GM12864 (cell line): ENCODE measurements at regions not wholly inside any gene's neighbourhood (a gene's known extent, or its start where the extent isn't known, plus 50 kb on each side); places are given as distances from the start of the nearest gene placed in this dataset.

Source experiments
- DNase-seq: peaks from one replicate; pipeline ENCODE4 v3.0.0-alpha.2; 2011; ENCODE audit warnings: low read depth
- H3K4me3 ChIP-seq: 2 replicates; pipeline ENCODE4 v1.5.1; 2011; ENCODE audit warnings: mild to moderate bottlenecking, low read depth, low read length, control low read depth
- CTCF ChIP-seq: IDR thresholded peaks from 2 replicates; pipeline ENCODE4 v1.5.1; 2011; ENCODE audit warnings: low read depth, mild to moderate bottlenecking, moderate library complexity, low read length, control low read depth, inconsistent platforms; ENCODE audit errors: missing control alignments

GRCh38 chr15:59821286-59821685 lies 132.2 kb upstream of the BNIP2 start:
- no peak for TF ChIP-seq CTCF
- DNase-seq: no peak
- no peak overlapping the region for H3K4me3 ChIP-seq

GRCh38 chr15:59819092-59819491 lies 130.0 kb upstream of the BNIP2 start:
- no peak overlapping the region for H3K4me3 ChIP-seq
- TF ChIP-seq CTCF: no peak
- no peak for DNase-seq

- DNase-seq: no peak
- no peak for TF ChIP-seq CTCF
- H3K4me3 ChIP-seq: no peak overlapping the region
Measured at GRCh38 chr15:59818336-59818735, 129.2 kb upstream of the BNIP2 start.

- DNase-seq: no peak
- no peak overlapping the region for H3K4me3 ChIP-seq
- no peak for TF ChIP-seq CTCF
Measured at GRCh38 chr15:59817834-59818233, 128.7 kb upstream of the BNIP2 start.

- no peak for DNase-seq
- no peak for TF ChIP-seq CTCF
- H3K4me3 ChIP-seq: no peak overlapping the region
Measured at GRCh38 chr15:59817053-59817452, 127.9 kb upstream of the BNIP2 start.

GRCh38 chr15:59814409-59814808 lies 125.3 kb upstream of the BNIP2 start:
- no peak overlapping the region for H3K4me3 ChIP-seq
- no peak for DNase-seq
- no peak for TF ChIP-seq CTCF

- no peak overlapping the region for H3K4me3 ChIP-seq
- no peak for TF ChIP-seq CTCF
- DNase-seq: no peak
Measured at GRCh38 chr15:59812889-59813288, 123.8 kb upstream of the BNIP2 start.
